ENCODE measurements at regions not wholly inside any gene's neighbourhood (a gene's known extent, or its start where the extent isn't known, plus 50 kb on each side); places are given as distances from the start of the nearest gene placed in this dataset.

- Histone ChIP-seq H3K36me3 (no peaks in the 10 kb centered on the region), H3K9me3 (peaks cover 0 to 3% (median under 1%) of the 10 kb centered on the region in 4 donors), H3K4me3 (no peak overlapping the region), H3K27ac (no peak overlapping the region), H3K27me3 (no peaks in the 10 kb centered on the region), H3K4me1 (no peaks in the 10 kb centered on the region)
- TF ChIP-seq POLR2AphosphoS5 (IDR thresholded peaks at IDR 0.05) (no peak), POLR2A (IDR thresholded peaks at IDR 0.05) (no peak), EP300 (IDR thresholded peaks at IDR 0.05) (no peak), CTCF (IDR thresholded peaks at IDR 0.05) (no peak)
- whole genome bisulfite sequencing, 2 donors = 85 to 88% methylated on average over 10 of the region's 10 CpGs
- no peak for ATAC-seq (ENCODE audit: low FRiP score in 2 of 2)
- DNase-seq = no peak
Measured at GRCh38 chr1:10848109-10848684, 51.8 kb upstream of the CASZ1 start.

- WGBS, 2 donors = 60 to 75% methylated on average over 5 to 7 of the region's 7 CpGs
- Histone ChIP-seq H3K36me3 (no peaks in the 10 kb centered on the region), H3K4me3 (no peak overlapping the region), H3K9me3 (no peaks in the 10 kb centered on the region), H3K27me3 (no peaks in the 10 kb centered on the region), H3K4me1 (no peaks in the 10 kb centered on the region), H3K27ac (no peak overlapping the region)
- no peak for TF ChIP-seq POLR2AphosphoS5 (IDR thresholded peaks at IDR 0.05)
- no peak for TF ChIP-seq POLR2A (IDR thresholded peaks at IDR 0.05)
- TF ChIP-seq CTCF (IDR thresholded peaks at IDR 0.05) = no peak
- no peak for TF ChIP-seq EP300 (IDR thresholded peaks at IDR 0.05)
- no peak for DNase-seq
- no peak for ATAC-seq (ENCODE audit: low FRiP score in 2 of 2)
Measured at GRCh38 chr1:10850026-10850425, 53.6 kb upstream of the CASZ1 start.

- Histone ChIP-seq H3K9me3 (no peaks in the 10 kb centered on the region), H3K4me1 (no peaks in the 10 kb centered on the region), H3K36me3 (no peaks in the 10 kb centered on the region), H3K4me3 (no peak overlapping the region), H3K27ac (no peak overlapping the region), H3K27me3 (no peaks in the 10 kb centered on the region)
- WGBS, 2 donors = 86 to 88% methylated on average over 15 to 30 of the region's 30 CpGs
- DNase-seq = no peak
- TF ChIP-seq POLR2A (IDR thresholded peaks at IDR 0.05) (no peak), CTCF (IDR thresholded peaks at IDR 0.05) (no peak), POLR2AphosphoS5 (IDR thresholded peaks at IDR 0.05) (no peak)
- ATAC-seq (ENCODE audit: low FRiP score in 2 of 2) = no peak
Measured at GRCh38 chr1:10851024-10852013, 54.9 kb upstream of the CASZ1 start.

GRCh38 chr1:10852018-10852417 lies 55.6 kb upstream of the CASZ1 start:
- H3K27ac ChIP-seq = no peak overlapping the region
- H3K9me3 ChIP-seq = no peaks in the 10 kb centered on the region
- DNase-seq (no peak), ATAC-seq (ENCODE audit: low FRiP score in 2 of 2) (no peak)
- WGBS, 2 donors = 86 to 89% methylated on average over 8 of the region's 8 CpGs
- H3K27me3 ChIP-seq = no peaks in the 10 kb centered on the region
- no peak overlapping the region for H3K4me3 ChIP-seq
- no peak for TF ChIP-seq CTCF (IDR thresholded peaks at IDR 0.05)
- no peak for TF ChIP-seq POLR2A (IDR thresholded peaks at IDR 0.05)
- no peaks in the 10 kb centered on the region for H3K36me3 ChIP-seq
- no peaks in the 10 kb centered on the region for H3K4me1 ChIP-seq
